NCI-H748 treated with DMSO at 0.1 percent for 48 hours (cell line): ENCODE measurements at regions not wholly inside any gene's neighbourhood (a gene's known extent, or its start where the extent isn't known, plus 50 kb on each side); places are given as distances from the start of the nearest gene placed in this dataset.
"Not testable (repeated sequence)": the region's sequence is repeated elsewhere in the genome, so short reads cannot be mapped to it uniquely, and the experiment has no call there.

Source experiments
- DNase-seq: peaks from one replicate; lab custom pipeline; 2025; lab: John Stamatoyannopoulos, UW

DNA sequence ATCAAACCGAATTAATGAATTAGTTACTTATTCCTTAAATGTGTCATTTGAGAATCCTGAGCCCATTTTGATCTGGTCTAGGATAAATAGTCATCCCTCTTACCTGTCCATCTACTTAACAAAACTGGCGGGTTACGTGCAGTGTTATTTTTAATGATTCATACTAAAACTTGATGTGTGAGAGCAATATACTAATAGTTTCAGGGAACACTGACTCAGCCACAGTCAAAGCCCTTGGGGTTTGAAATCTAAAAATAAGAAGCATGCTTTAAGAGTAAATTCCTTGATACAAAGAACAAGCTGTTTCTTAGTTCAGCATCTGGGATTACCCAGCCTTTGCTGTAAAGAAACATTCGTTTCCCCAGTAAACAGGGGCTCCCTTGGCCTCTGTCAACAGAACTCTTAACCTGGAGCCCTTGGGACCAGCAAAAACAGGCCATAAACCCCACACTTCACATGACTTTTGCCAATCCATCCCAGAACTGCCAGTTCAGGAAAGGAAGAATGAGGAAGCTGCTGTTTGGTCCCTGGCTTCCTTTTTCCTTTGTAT lies 370.6 kb upstream of the IGFBP3 start:
- DNase-seq: no peak

DNA sequence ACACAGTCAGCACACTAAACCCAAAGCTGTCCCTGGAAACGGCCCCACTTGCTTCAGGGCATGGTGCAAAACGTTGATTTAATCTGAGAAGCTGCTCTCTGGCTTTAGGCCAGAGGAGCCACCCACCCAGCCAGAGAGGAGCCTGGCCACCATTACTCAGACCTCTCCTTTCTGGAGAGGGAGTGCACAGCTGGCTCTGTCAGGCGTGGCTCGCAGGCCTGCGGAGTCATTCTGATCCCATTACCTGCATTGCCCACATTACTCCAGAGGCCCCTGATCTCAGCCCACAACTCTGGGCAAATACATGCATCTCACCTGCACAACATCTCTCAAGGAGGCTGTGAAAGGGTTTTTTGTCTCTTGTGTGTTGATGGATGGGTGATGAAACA lies 370.0 kb upstream of the IGFBP3 start:
- no peak for DNase-seq

DNA sequence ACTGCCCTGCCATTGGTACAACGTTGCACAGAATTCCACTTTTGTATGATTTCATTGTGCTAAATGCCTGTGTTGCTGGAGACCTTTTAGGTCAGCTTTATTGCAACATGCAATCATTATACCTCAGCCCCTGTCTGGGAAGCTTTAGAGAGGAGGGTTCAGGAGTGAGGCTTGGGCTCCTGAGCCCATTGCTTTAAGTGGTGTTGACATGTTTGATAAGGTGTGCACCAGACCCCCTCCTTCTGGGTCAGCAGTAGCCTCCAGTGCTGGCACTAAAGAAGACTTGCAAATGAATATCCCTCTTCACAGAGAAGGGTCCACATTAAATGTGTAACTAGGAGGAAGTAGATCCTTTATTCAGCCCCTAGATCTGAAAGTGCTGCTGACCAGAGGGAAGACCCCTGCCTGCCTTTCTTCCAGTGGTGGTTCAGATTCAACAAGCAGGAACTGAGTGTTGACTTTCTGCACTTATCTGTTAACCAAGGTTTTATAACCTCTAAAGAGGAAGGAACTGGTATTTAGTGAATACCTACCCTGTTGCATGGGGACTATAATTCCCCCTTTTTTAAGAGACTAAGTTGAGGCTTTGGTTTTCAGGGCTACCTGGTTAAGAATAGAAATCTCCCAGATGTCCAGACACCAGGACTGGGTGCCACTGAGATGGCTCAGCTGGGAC lies 369.4 kb upstream of the IGFBP3 start:
- no peak for DNase-seq

DNA sequence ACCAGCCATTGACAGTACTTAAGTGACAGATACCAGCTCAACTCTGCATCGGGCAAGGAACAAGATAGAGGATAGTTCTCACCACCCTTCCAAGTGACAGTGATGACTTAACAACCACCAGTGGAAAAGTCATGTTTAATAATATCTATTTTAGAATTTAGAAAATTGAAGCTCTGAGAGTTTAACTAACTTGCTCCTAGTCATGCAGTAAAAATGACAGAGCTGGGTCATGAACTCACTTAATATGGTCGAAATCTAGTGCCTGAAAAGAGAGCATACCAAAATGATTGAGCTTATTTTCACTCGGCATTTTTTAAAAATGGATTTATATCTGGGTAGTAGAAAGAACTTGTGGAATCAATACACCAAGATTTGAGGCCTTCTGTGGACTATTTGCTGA lies 367.8 kb upstream of the IGFBP3 start:
- no peak for DNase-seq

DNA sequence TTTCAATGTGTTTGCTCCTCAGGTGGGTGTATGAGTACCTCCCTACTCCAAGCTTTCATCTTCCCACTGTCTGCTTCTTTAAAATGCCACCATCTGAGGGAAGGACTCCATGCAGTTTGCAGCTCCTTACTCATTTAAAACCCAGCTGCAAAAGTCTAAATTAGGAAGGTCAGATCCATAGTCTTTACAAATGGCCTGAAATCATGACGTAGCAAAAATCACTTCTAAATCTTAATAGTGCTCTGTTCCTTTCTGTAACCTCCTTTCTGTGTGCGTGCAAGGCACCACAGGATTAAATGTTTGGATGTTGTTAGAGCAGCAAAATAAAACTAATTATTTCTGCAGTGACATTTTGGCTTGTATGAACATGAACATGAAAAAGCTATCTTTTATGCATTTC lies 366.9 kb upstream of the IGFBP3 start:
- no peak for DNase-seq

DNA sequence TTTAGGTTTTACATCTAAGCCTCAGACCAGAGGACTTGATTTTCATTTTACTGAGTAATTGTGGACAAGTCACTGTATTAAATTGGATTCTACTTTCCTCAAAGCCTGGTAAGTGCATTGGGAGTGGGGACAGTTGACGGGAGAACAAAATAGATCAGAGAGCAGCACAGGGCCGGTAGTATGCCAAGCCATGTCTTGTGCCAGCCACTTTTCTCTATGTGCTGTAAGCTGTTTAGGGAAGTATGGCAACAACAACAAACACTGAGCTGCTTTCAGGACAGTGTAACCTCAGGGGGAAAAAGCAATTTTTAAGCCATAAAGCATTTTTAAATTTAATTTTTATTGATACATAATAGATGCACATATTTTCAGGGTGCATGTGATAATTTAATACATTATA lies 365.9 kb upstream of the IGFBP3 start:
- DNase-seq: no peak

DNA sequence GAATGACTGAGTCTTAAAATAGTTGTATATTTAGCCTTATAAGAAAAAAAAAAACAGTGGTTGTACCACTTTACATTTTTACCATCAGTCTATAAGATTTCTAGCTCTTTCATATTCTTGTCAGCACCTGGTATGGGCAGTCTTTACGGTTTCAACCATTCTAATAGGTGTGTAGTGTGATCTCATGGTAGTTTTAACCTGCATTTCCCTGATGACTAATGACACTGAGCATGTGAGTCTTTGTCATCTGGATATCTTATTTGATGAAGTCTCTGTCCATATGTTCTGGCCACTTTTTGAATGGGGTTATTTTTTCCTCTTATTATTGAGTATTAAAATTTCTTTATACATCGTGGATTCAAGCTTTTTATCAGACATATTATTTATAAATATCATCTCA lies 365.3 kb upstream of the IGFBP3 start:
- DNase-seq: no peak

DNA sequence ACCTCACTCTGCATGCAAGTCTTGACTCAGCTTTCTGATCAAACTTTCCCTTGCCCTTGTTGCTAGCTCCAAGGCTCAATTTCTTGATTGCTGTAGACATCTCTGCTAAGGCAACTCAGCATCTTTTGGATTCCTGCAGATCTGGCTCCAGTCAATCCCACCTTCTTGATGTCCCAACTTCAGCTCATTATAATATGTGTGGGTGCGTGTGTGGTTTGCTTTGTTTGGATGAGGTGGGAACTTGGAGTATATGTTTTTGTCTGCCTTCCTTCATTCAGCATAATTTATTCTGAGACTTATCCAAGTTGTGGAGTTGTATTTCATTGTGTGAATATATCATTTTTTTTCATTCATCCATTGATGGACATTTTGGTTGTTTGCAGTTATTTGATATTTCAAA lies 364.8 kb upstream of the IGFBP3 start:
- no peak for DNase-seq

DNA sequence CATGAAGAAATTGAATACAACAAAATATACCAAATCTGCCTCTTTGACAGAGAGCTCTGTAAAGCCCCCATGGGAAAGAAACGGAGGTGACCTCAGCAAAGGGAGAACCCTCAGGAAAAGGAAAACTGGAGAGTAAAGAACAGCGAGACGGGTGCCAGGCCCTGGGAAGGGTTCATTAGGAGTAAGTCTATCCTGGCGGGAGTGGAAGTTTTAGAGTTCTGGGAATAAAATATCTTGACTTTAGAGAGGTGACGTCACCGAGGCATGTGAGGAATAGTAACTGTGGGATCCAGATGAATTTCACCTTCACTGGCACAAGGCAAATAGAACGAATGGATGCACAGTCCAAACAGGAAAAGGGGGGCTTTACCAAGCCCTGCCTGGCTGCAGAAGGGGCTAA lies 362.8 kb upstream of the IGFBP3 start:
- no peak for DNase-seq

DNA sequence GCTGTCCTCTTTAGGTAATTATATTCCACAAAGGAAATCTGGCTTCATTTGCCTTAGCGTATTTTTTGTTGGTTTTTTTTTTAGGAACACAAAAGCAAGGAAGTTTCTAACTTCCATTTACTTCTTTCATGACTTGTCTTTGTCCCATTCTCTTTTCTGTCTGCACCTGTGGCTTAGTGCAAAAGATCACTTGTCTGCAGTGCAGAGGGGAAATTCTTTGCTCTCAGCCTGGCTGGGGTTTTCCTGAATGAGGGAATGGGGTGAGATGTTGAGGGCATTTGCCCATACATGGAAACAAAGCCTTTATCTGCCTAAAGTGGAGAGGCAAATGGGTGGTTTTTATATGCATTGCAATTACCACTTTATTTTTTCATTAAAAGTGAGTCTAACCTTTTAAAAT lies 361.1 kb upstream of the IGFBP3 start:
- no peak for DNase-seq

DNA sequence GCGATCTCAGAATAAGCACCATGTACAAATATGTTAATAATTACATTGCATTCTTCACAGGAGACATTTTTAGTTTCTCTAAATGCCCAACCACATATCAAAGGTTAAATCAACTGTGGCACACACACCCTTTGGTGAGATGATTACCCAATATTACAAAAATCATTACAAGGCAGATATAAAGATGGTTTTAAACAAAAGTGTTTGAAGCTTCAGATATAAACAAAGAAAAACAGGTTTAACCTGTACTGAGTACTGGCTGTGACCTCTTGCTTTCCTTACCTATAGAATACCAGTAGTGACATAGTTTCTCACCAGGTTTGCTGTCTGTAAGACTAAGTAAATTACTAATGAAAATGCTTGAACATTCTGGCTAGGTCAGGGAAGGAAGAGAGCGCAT lies 360.0 kb upstream of the IGFBP3 start:
- no peak for DNase-seq

DNA sequence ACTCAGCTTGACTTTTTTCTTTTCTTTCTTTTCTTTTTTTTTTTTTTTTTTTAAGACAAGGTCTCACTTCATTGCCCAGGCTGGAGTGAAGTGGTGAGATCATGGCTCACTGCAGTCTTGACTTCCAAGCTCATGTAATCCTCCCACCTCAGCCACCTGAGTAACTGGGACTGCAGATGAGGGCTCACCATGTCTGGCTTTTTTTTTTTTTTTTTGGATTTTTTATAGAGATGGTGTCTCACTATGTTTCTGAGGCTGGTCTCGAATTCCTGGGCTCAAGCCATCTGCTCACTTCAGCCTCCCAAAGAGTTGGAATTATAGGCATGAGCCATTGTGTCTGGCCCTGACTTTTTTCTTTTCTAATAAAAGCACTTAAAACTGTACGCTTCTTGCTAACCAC lies 358.2 kb upstream of the IGFBP3 start:
- DNase-seq: no peak

DNA sequence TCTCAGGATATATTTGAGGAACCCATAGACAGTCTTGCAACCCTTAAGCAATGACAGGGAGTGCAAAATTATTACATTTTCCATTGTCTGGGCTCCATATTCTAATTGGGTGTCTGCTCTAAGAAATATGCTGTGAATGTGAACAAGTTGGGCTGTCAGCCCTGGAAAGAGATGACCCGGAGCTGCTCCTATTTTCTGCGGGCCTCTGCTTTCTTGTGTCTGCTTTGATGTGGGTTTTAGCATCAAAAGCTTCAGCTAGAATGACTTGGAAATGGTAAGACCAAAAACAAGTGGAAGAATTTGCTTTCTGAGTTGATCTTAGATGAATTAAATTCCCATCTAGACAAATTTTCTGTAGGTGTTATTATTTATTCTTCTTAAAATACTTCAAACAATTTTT lies 343.6 kb upstream of the IGFBP3 start:
- no peak for DNase-seq

DNA sequence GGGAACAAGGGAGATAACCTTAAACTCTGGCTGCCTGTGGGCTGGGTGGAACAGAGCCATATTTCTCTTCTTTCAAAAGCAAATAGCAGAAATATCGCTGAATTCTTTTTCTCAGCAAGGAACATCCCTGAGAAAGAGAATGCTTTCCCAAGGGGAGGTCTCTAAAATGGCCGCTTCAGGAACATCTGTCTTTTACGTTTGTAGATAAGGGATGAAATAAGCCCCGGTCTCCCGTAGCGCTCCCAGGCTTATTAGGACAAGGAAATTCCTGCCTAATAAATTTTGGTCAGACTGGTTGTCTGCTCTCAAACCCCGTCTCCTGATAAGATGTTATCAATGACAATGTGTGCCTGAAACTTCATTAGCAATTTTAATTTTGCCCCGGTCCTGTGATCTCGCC lies 340.6 kb upstream of the IGFBP3 start:
- not testable (repeated sequence) for DNase-seq

DNA sequence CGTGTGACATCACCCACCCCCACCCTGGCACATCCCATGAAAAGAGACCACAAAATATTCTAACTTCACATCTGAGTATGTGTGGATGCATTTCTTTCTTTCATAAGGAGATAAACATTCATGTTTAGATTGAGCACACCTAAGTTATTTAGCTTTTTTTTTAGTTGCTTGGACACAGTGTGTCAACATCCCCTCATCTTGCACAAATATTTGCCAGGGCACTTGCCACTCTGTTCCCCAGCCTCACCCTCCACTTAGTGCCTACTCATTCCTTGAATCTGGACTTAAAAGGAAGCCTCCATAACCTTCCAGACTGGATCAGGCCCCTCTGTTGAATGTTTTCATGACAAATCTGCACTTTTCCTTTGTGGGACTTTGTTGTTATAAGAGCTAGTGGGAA lies 338.9 kb upstream of the IGFBP3 start:
- no peak for DNase-seq

DNA sequence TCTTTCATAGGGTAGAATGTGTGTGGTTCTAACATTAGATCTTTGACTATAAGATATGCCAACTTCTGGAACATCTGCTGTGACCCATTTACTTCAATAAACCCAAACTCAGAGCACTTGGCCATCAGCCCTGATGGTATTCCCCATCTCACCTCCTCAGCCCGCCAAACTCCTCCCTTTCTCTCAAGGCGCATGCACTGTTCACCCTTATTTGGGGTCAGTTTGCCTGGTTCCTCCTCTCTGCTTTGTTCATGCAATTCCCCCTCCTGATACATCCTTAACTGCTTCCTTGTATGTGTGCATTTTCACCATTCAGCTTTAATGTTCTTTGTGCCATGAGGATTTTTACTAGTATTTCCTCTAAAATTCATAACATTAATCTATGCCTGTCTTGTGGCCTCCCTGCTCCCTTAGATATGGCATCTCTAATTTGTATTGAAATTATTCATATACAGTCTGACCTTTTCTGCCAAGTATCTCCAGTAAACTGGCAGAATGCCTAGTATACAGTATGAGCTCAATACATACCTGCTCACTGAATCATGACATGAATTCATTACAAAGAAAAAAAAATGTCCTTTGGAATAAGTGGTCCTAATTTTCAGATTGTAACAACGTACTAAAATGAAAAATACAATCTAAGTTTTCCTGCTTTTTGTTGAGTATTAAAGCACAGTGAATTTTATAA lies 336.8 kb upstream of the IGFBP3 start:
- no peak for DNase-seq

DNA sequence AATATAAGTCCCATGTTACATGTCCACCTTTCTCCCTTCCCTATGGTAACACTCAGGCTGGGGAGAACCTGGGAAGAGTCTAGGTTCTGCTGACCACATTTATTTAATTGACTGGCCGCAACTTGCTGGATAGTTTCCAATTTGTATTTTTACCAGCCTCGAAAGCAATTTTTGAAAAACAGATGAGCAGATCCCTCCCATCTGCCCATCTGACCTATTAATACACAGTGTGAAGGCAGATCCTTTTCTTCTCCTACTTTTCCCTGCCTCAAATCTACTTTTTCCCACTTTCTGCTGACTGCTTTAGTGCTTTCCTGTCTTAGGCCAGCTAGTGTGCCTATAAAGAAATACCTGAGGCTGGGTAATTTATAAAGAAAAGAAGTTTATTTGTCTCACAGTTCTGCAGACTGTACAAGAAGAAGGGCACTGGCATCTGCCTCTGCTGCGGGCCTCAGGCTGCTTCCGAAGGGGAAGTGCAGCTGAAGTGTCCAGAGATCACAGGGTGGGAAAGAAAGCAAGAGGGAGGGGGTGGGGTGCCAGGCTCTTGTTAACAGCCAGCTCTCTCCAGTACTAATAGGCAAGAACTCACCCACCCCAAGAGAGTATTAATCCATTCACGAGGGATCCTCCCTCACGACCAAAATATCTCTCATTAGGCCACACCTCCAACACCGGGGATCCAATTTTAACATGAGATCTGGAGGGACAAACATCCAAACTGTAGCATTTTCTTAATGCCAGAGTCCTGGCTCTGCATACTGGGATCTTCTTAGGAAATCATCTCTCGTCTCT lies 336.0 kb upstream of the IGFBP3 start:
- no peak for DNase-seq

DNA sequence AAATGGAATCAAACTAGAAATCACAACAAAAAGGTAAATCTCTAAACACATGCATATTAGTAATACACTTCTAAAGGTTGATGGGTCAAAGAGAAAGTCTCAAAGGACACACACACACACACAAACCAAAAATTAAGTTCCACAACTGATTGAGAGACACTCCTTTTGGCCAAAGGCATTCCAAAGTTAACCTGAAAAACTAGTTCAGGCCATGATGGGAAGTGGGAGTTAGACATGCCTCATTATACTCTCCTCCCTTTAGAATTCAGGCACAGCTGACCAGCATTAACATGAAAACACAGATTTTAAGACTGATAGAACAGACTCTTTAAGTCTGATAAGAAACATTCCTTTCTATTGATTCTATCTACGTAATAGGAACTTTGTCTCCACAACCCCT lies 332.4 kb upstream of the IGFBP3 start:
- DNase-seq: no peak

DNA sequence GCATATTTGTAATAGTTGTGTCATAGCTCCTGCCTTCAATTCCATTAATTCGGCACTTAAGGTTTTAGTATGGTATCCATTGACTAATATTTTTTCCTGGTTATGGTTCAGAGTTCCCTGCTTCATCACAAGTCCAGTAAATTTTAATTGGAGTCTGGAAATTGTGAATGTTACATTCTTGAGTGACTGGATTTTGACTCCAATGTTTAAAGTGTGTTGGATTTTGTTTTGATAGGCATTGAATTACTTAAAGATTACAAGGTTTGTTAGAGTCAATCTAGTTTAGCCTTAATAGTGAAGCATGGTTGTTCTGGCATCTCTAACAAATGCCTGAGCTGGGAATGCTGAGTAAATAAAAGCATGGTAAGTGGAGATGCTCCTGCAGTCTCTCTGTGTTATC lies 326.6 kb upstream of the IGFBP3 start:
- no peak for DNase-seq

DNA sequence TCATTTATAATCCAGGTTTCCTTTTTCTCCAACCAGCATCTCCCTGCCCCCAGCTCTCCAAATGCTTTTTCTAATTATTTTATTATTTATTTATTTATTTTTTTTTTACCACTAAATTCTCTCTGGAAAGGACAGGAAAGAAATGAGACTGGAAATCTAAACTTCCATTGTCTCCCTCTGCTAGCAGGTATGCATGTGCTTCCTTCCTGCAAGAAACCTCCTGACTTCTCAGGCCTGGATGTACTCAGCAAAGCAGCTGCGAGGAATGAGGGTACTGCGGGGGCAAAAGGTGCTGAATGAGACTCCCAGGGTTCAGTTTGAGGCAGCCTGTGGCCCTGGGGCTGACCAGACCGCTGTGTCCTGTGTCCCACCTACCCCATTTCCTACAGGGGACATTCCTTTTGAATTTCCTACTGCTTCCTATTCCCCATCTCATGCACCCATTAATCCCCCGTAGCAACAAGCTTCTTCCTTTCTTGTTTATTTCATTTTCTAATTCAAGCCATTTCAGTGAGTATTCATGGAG lies 324.6 kb upstream of the IGFBP3 start:
- no peak for DNase-seq

DNA sequence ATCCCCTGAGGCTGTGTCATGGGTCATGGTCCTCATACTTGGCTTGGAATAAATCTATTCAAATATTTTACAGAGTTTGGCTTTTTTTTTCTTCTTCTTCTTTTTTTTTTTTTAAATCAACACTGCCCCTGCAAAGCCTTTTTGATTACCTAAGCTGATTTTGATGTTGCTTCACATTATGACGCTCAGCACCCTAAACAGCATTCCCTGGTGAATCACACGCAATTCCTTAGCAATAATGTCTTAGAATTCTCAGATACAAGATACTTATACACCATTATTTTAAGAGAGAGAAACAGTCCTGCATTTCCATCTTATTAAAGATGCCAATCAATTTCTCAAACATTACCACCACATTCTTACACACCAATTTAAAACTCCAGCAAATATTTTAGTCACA lies 323.7 kb upstream of the IGFBP3 start:
- DNase-seq: no peak

DNA sequence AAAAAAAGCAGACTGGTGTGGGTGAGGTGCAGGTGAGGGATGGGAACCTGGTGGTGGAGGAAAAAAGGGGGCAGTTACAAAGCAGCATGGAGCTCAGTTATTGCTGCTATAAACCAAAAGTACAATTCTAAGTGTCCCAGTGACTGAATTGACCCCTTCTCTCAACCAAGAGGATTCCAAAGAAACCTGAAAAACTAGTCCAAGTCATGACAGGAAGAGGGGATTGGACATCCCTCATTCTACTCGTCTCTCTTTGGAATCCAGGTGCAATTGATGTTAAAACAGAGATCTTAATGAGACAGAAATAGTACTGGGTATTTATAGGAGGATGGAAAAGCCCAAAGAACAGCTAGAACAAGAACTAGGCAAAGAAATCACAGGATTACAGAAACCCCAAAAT lies 322.3 kb upstream of the IGFBP3 start:
- no peak for DNase-seq

DNA sequence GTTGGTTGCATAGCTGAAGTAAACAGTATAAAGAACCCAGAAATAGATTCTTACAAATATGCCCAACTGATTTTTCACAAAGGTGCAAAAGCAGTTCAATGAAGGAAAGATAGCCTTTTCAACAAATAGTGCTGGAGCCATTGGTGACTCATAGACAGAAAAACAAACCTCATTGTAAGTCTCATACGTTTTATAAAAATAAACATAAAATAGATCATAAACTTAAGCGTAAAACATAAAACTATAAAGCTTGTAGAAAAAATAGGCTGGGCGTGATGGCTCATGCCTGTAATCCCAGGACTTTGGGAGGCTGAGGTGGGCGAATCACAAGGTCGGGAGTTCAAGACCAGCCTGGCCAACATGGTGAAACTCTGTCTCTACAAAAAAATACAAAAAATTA lies 318.8 kb upstream of the IGFBP3 start:
- no peak for DNase-seq
